Activated CD4-positive, CD25-positive, alpha-beta regulatory T cell treated with anti-CD3 and anti-CD28 coated beads, Interleukin-2, amount 50 U/mL, for 24 hours (primary cell): ENCODE measurements at regions not wholly inside any gene's neighbourhood (a gene's known extent, or its start where the extent isn't known, plus 50 kb on each side); places are given as distances from the start of the nearest gene placed in this dataset.

Source experiments
- ATAC-seq, 2 donors: fragments of 150-1000 bp; cut with Tn5 transposase; one replicate each; pipeline ENCODE4 v1.10.0; 2021; ENCODE audit warnings: mild to moderate bottlenecking in 1 of 2, moderate library complexity in 1 of 2

DNA sequence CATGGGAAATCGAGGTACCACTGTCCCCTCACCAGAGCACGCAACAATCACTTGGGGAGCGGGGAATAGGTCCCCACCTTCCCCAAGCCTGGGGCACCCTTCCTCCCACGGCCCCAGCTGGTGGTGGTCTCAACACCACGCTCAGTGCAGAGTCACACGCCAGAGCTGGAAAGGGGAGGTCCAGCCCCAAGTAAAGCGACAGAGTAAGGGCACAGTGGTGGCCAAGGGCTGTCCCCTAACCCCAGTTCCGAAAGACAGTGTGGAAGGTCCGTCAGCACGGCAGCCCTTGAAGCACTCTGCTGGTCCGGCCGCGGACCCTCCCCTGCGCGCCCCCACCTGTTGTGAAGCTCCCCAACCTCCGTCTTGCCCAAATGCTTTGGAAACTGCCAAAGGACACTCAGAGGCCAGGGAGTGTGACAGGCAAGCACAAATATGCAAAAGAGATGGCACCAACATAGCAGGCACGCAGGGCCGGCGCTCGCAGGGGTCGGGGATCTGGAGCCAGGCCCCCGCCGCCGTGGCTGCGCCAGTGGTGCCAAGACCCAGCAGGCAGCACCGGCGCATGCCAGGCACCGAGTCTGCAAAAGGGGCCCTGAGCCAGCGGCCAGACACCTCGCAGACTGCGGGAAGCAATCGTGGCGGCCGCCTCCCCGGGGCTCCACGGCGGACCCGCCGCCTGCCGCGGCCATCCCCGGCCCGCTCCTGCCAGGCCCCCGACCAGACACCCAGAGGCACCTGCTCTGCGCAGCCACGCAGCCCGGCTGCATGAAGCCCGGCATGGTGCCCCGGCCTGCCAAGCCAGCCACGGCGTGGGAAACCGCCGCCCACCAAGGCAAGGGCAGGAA is 51.6 kb upstream of the SRRM3 start:
- ATAC-seq = no peak
